Right renal pelvis (tissue), 4 donors: ENCODE measurements at regions not wholly inside any gene's neighbourhood (a gene's known extent, or its start where the extent isn't known, plus 50 kb on each side); places are given as distances from the start of the nearest gene placed in this dataset.
A peak's percentile ranks its signal among the peaks of the same experiment; 100 is the strongest.
"Not testable (repeated sequence)": the region's sequence is repeated elsewhere in the genome, so short reads cannot be mapped to it uniquely, and the experiment has no call there.

ENCODE experiments used
- DNase-seq, 4 donors: peaks; one replicate each; pipeline ENCODE4 v3.0.0-alpha.2; 2013; ENCODE audit warnings: low read depth in 4 of 4, low spot score in 3 of 4, missing footprints in 1 of 4

GRCh38 chr10:53664282-53665019 lies 891.9 kb upstream of the MBL2 start:
- DNase-seq, result peak; percentile 26 to 60 (median 28)

DNA sequence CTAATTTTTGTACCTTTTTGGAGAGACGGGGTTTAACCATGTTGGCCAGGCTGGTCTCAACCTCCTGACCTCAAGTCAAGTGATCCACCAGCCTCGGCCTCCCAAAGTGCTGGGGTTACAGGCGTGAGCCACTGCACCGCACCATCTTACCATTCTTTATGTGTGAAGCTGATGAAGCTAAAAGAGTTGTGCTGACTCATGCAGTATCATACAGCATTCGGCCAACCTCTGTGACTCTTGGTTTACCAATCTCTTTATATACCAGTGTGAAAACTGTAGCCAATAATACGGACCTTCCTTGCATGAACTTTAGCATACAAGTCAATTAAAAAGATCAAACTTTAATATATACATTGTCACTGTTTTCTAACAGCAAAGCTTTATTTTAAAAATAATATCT lies 878.2 kb upstream of the MBL2 start:
- DNase-seq, result no peak

GRCh38 chr10:53647221-53647620 lies 874.6 kb upstream of the MBL2 start:
- not testable (repeated sequence) for DNase-seq

DNA sequence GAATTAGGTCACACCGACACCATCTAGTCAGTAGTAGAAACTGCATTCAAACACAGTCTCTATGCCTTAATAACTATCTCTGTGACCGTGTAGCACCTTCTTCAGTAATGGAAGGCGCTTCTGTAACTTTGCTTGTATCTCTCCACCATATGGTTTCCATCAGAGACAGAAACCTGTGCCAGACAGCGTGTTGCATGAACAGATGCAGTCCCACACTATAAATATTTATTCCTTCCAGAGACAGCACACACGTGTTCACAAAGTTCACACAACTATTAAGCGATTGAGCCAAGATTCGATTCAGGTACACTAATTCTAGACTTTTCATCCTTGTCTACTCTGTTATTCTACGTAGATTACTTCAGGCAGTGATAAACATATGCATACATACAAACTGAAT lies 873.9 kb upstream of the MBL2 start:
- no peak for DNase-seq

DNA sequence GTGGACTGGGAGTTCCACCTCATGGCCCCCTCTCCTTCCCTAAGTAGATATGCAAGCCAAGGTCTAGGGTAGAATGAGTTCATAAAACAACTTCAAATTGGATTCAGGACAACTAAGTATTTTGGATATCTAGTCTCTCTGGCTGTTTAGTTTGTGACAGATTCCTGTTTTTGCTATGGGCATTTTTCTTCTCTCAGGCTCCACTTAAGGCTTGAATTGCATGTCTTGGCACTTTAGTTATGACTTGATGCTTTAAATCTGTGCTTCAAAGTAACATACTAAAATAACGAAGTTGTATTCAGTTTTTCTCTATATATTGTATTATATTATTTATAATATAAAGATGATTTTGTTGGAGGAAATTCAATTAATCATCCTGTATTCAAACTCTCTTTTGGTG lies 873.4 kb upstream of the MBL2 start:
- no peak for DNase-seq

GRCh38 chr10:53638006-53638405 lies 865.4 kb upstream of the MBL2 start:
- no peak for DNase-seq

- no peak for DNase-seq
Observed at GRCh38 chr10:53624722-53625121, 852.1 kb upstream of the MBL2 start.

DNA sequence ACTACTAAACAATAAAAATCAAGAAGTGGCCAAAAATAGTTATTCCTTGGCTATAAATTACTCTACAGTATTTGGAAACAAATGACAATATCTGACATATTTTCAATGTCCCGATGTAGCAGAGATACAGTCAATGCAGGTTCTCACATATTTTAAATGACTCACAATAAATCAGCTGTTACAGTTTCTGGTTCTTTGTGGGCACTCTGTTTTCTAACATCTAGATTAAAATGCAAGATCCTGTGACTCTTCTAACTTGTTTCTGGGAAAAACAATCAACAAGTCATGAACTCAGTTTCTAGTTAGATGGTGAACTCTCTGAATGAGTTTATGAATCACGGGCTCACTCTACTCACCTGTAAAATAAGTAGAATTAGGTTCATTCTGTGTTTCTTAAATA lies 849.6 kb upstream of the MBL2 start:
- DNase-seq, result no peak

DNA sequence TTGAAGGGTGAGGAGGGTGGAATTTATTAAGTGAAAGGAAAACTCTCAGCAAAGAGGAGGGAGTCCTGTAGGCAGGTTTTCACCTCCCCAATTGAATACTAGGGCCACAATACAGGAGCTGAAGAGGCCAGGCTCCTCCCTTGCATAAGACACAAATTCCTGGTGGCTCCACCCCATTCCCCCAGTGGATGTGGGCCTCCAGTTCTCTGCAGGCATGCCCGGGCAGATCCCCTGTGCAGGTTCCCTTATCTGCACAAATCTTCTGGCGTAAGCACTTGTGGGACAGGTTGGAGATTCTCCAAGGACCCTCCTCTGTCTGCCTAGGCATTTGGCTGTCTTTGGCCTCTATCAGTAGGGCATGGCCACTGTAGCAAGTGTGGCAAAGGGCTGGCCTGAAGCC lies 847.1 kb upstream of the MBL2 start:
- DNase-seq, result no peak

DNA sequence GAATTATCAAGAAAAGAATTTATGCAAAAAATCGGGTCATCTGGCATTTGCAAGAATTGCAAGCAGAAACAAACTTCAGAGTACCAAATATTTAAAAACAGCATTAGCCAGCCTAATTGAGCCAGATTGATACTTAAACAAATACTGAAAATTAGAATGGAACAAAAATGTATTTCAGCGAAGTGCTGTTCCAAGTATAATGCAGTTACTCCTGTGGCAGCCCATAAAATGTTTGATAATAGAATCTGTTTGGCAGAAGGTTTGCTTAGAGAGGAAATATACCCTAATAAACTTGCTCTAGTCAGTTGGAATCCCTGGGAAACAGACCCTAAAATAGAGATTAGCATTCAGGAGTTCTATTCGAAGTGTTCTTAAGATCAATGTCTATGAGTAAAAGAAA lies 835.1 kb upstream of the MBL2 start:
- no peak for DNase-seq

DNA sequence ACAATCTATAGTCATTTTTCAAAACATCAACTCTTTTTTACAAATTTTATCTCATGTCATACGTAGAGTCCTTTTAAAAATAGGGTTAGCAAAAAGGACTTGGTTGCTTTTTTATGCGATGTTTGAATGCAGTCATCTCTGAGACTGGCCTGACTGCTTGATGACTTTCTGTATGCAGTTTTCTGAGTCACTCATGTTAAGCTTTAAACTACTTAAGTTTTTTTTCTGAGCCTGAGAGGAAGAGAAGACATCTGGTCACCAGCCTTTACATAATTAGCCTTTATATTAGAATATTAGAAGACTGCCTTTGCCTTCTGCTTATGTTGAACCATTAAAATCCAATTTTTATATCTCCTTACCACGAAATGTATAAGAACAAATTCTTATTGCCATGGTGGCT lies 834.4 kb upstream of the MBL2 start:
- no peak for DNase-seq

DNA sequence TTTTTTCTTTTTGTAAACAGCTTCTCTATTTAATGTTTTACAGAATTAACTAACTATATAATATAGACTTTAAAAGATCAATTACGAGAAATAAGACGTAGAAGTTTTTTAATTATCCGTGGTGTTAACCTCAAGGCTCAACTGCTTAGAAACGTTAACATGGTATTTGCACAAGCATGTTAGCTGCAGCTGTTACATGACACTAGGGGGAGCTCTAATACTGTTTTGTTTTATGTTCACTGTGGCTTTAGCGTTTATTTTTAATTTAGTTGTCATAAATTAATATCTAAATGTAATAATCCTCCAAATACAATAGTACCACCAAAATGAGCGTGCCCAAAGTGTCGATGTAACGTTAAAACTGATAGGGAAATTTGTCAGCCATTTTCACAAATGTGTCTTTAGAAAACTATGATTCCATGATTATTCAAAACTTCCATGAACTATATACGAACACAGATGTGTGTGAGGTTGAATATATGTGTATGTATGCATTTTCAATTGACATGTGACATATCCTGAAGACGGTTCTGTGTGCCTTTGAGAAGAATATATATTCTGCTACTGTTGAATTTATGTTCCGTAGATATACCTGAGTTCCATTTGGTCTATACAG lies 828.8 kb upstream of the MBL2 start:
- DNase-seq, result peak in 2 of 4 donors; percentile 10 to 40

GRCh38 chr10:53598914-53599313 lies 826.3 kb upstream of the MBL2 start:
- DNase-seq, result no peak

GRCh38 chr10:53597835-53598251 lies 825.3 kb upstream of the MBL2 start:
- no peak for DNase-seq

DNA sequence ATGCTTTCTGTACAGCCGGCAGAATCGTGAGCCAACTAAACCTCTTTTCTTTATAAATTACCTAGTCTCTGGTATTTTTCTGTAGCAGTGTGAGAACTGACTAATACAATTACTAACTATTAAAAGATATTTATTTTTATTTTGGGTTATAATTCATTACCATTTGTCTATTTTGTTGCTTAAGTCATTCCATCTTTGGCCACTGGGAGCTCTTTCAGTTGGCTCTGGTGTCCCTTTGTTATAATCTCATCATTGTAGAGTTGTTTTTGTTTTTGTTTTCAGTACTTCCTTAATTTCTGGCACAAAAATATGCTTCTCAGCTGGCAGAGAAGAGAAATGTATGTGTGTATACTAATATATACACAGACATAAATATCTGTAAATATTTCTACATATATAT lies 807.9 kb upstream of the MBL2 start:
- no peak for DNase-seq

- no peak for DNase-seq
Observed at GRCh38 chr10:53579773-53580172, 807.2 kb upstream of the MBL2 start.

DNA sequence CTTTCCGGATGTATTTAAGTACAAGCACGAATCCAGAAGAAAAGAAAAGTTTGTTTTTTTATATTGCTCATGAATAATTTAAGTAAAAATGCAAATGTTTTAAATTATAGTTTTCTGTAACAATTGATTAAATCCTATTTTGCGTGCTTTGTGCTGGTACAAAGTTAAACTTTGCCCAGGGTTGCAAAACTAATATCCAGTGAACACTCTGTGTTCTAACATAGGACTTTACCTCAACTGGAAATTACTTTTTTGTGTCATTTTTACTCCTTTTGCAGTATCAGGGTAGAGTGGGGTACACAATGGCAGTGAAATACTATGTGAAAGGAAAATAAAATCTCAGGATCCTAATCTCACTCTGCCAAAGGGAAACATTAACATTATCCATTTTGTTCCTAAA lies 801.4 kb upstream of the MBL2 start:
- no peak for DNase-seq

DNA sequence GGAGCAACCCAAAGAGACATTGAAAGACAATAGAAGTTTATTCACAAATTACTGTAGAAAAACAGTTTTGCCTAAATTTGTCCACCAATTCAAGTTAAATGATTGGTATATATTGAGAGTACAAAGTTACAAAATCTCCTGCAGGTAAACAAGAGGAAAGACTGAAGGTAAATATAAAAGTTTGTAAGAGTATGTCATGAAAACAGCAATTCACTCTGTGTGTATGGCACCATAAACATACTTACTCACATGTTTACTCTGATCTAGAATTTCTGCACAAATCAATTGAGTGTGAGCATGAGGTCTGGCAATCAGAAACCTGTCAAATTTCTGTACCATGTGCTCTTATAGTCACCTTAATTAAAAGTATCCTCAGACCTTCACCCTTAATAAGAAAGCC lies 800.9 kb upstream of the MBL2 start:
- DNase-seq, result no peak

- no peak for DNase-seq
Observed at GRCh38 chr10:53572799-53573198, 800.2 kb upstream of the MBL2 start.

GRCh38 chr10:53570221-53570620 lies 797.6 kb upstream of the MBL2 start:
- no peak for DNase-seq

DNA sequence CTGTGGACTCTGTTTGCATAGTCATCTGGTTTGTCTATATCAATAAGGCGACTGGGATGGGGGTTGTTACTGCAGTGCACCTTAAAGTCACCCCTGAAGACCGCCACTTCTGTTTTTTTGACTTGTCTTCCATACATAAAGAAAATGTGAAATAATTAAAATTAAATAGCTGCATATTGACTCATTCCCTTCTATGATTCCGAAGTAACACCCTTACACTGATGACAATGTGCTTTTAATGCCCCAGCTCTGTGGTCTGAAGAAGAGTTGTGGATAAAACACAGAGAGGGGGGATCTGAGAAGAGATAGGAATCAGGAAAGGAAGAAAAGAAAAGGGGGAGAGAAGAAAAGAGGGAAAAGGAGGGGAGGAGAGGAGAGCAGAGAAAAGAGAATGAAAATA lies 796.9 kb upstream of the MBL2 start:
- DNase-seq, result no peak

- no peak for DNase-seq
Observed at GRCh38 chr10:53548664-53549063, 776.1 kb upstream of the MBL2 start.

DNA sequence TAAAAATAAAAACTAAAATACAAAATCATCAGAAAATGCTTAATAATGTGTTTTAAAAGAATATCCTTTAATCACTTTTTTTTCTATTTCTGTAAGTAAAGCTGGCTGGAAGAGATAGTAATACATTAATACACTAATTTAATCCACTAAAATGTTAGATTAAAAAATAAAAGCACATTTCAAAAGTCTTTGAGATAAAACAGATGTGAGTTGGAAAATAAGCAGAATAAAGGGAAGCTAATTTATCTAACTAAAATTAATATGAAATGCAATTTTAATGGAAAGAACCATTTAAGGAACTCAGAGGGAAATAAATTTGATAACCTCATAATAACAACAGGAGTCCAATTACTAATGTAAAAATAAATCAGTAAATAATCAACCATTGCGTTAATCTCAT lies 774.8 kb upstream of the MBL2 start:
- no peak for DNase-seq
